ENCODE measurements at regions not wholly inside any gene's neighbourhood (a gene's known extent, or its start where the extent isn't known, plus 50 kb on each side); places are given as distances from the start of the nearest gene placed in this dataset.

- no peaks in the 10 kb centered on the region for H3K36me3 ChIP-seq
- H3K27me3 ChIP-seq = peaks cover 10% of the 10 kb centered on the region
- TF ChIP-seq, protein P1, sequence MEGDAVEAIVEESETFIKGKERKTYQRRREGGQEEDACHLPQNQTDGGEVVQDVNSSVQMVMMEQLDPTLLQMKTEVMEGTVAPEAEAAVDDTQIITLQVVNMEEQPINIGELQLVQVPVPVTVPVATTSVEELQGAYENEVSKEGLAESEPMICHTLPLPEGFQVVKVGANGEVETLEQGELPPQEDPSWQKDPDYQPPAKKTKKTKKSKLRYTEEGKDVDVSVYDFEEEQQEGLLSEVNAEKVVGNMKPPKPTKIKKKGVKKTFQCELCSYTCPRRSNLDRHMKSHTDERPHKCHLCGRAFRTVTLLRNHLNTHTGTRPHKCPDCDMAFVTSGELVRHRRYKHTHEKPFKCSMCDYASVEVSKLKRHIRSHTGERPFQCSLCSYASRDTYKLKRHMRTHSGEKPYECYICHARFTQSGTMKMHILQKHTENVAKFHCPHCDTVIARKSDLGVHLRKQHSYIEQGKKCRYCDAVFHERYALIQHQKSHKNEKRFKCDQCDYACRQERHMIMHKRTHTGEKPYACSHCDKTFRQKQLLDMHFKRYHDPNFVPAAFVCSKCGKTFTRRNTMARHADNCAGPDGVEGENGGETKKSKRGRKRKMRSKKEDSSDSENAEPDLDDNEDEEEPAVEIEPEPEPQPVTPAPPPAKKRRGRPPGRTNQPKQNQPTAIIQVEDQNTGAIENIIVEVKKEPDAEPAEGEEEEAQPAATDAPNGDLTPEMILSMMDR (IDR thresholded peaks at IDR 0.05) = peak; percentile 30
- no peak overlapping the region for H3K4me3 ChIP-seq (ENCODE audit: low read depth in 1 of 2, low read length in 1 of 2)
- peaks cover 0 to 5% of the 10 kb centered on the region in 2 experiments for H3K4me1 ChIP-seq (ENCODE audit: control insufficient read depth in 1 of 2, insufficient read depth in 1 of 2, low read depth in 1 of 2, low read length in 1 of 2)
- no peaks in the 10 kb centered on the region for H3K9me3 ChIP-seq
- no peak overlapping the region for H3K27ac ChIP-seq
Observed at GRCh38 chr6:25223490-25223991, 55.6 kb upstream of the CARMIL1 start.

DNA sequence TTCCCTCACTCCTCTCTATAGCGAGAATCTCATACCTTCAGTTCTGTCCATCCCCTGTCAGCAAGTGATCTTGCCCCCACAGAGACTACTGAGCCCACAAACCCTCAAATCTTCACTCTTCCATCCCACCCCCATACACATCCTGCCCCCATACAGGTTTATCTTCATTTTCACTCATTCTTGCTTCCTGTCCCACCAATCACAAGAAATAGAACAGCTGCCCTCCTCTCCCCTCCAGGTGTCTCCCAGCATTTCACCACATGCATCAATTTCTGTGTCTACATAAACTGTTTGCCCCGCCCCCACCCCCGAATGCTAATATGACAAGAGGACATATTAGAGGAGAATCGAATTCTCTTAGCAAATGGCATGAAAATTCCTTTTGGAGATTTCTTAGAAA lies 54.9 kb upstream of the CARMIL1 start:
- H3K36me3 ChIP-seq = no peaks in the 10 kb centered on the region
- H3K27ac ChIP-seq = no peak overlapping the region
- H3K4me1 ChIP-seq (ENCODE audit: control insufficient read depth in 1 of 2, insufficient read depth in 1 of 2, low read depth in 1 of 2, low read length in 1 of 2) = peaks cover 0 to 5% of the 10 kb centered on the region in 2 experiments
- peaks cover 10% of the 10 kb centered on the region for H3K27me3 ChIP-seq
- H3K9me3 ChIP-seq = no peaks in the 10 kb centered on the region
- TF ChIP-seq, protein P1 (IDR thresholded peaks at IDR 0.05) = no peak
- no peak overlapping the region for H3K4me3 ChIP-seq (ENCODE audit: low read depth in 1 of 2, low read length in 1 of 2)

- Histone ChIP-seq H3K4me1 (ENCODE audit: control insufficient read depth in 1 of 2, insufficient read depth in 1 of 2, low read depth in 1 of 2, low read length in 1 of 2) (peaks cover 0 to 5% of the 10 kb centered on the region in 2 experiments), H3K4me3 (ENCODE audit: low read depth in 1 of 2, low read length in 1 of 2) (no peak overlapping the region), H3K9me3 (no peaks in the 10 kb centered on the region), H3K27me3 (peaks cover 10% of the 10 kb centered on the region), H3K36me3 (no peaks in the 10 kb centered on the region), H3K27ac (no peak overlapping the region)
- TF ChIP-seq, protein P1 (IDR thresholded peaks at IDR 0.05) = no peak
Observed at GRCh38 chr6:25227854-25228253, 51.3 kb upstream of the CARMIL1 start.

Data from neutrophil (primary cell).